SJCRH30 (cell line): ENCODE measurements at regions not wholly inside any gene's neighbourhood (a gene's known extent, or its start where the extent isn't known, plus 50 kb on each side); places are given as distances from the start of the nearest gene placed in this dataset.

Experiments used
- DNase-seq, 2 experiments: peaks; one replicate each; pipeline ENCODE4 v3.0.0-alpha.2; 2015 to 2020
- H3K27ac ChIP-seq: fragments of 250-450 bp; sonication (Bioruptor Pico); 2 replicates; pipeline ENCODE4 v1.5.1; 2020; ENCODE audit warnings: mild to moderate bottlenecking, moderate library complexity
- H3K27me3 ChIP-seq: fragments of 250-450 bp; sonication (Bioruptor Pico); 2 replicates; pipeline ENCODE4 v1.5.1; 2020; ENCODE audit warnings: mild to moderate bottlenecking, moderate library complexity
- H3K36me3 ChIP-seq: fragments of 250-450 bp; sonication (Bioruptor Pico); 2 replicates; pipeline ENCODE4 v1.5.1; 2020; ENCODE audit warnings: mild to moderate bottlenecking, moderate library complexity
- H3K4me1 ChIP-seq: fragments of 250-450 bp; sonication (Bioruptor Pico); 2 replicates; pipeline ENCODE4 v1.5.1; 2020; ENCODE audit warnings: mild to moderate bottlenecking, moderate library complexity
- H3K4me3 ChIP-seq: fragments of 250-450 bp; sonication (Bioruptor Pico); 2 replicates; pipeline ENCODE4 v1.5.1; 2020; ENCODE audit warnings: mild to moderate bottlenecking, moderate library complexity
- H3K9me3 ChIP-seq: fragments of 250-450 bp; sonication (Bioruptor Pico); replicated peaks from 2 replicates; pipeline ENCODE4 v1.5.1; 2020; ENCODE audit warnings: mild to moderate bottlenecking, moderate library complexity

- Histone ChIP-seq H3K4me1 (peaks cover 27% of the 10 kb centered on the region), H3K36me3 (no peaks in the 10 kb centered on the region), H3K27me3 (no peaks in the 10 kb centered on the region), H3K9me3 (no peaks in the 10 kb centered on the region), H3K27ac (no peak overlapping the region), H3K4me3 (no peak overlapping the region)
- DNase-seq, result no peak
Measured at GRCh38 chr3:153617463-153617862, 455.4 kb downstream of the RAP2B start.

GRCh38 chr3:153618176-153618575 lies 456.1 kb downstream of the RAP2B start:
- DNase-seq, result no peak
- Histone ChIP-seq H3K4me3 (no peak overlapping the region), H3K27me3 (no peaks in the 10 kb centered on the region), H3K9me3 (no peaks in the 10 kb centered on the region), H3K36me3 (no peaks in the 10 kb centered on the region), H3K4me1 (peaks cover 27% of the 10 kb centered on the region), H3K27ac (no peak overlapping the region)

- DNase-seq, result no peak
- no peak overlapping the region for H3K4me3 ChIP-seq
- no peaks in the 10 kb centered on the region for H3K27me3 ChIP-seq
- no peak overlapping the region for H3K27ac ChIP-seq
- no peaks in the 10 kb centered on the region for H3K9me3 ChIP-seq
- H3K36me3 ChIP-seq, result no peaks in the 10 kb centered on the region
- peaks cover 21% of the 10 kb centered on the region for H3K4me1 ChIP-seq
Measured at GRCh38 chr3:153619268-153619667, 457.2 kb downstream of the RAP2B start.

- Histone ChIP-seq H3K4me1 (no peaks in the 10 kb centered on the region), H3K36me3 (no peaks in the 10 kb centered on the region), H3K9me3 (no peaks in the 10 kb centered on the region), H3K27me3 (no peaks in the 10 kb centered on the region), H3K4me3 (no peak overlapping the region), H3K27ac (no peak overlapping the region)
- no peak for DNase-seq
Measured at GRCh38 chr3:153621953-153622352, 459.9 kb downstream of the RAP2B start.

GRCh38 chr3:153623834-153624233 lies 461.8 kb downstream of the RAP2B start:
- H3K27ac ChIP-seq, result no peak overlapping the region
- H3K4me3 ChIP-seq, result no peak overlapping the region
- no peaks in the 10 kb centered on the region for H3K9me3 ChIP-seq
- no peaks in the 10 kb centered on the region for H3K4me1 ChIP-seq
- no peak for DNase-seq
- H3K27me3 ChIP-seq, result no peaks in the 10 kb centered on the region
- no peaks in the 10 kb centered on the region for H3K36me3 ChIP-seq

GRCh38 chr3:153624310-153625030 lies 462.4 kb downstream of the RAP2B start:
- no peaks in the 10 kb centered on the region for H3K27me3 ChIP-seq
- H3K9me3 ChIP-seq, result no peaks in the 10 kb centered on the region
- no peak for DNase-seq
- H3K27ac ChIP-seq, result no peak overlapping the region
- H3K36me3 ChIP-seq, result no peaks in the 10 kb centered on the region
- no peak overlapping the region for H3K4me3 ChIP-seq
- H3K4me1 ChIP-seq, result no peaks in the 10 kb centered on the region

GRCh38 chr3:153625506-153625905 lies 463.5 kb downstream of the RAP2B start:
- no peaks in the 10 kb centered on the region for H3K9me3 ChIP-seq
- H3K36me3 ChIP-seq, result no peaks in the 10 kb centered on the region
- no peaks in the 10 kb centered on the region for H3K4me1 ChIP-seq
- H3K4me3 ChIP-seq, result no peak overlapping the region
- H3K27ac ChIP-seq, result no peak overlapping the region
- no peaks in the 10 kb centered on the region for H3K27me3 ChIP-seq
- DNase-seq, result no peak

GRCh38 chr3:153626158-153626557 lies 464.1 kb downstream of the RAP2B start:
- H3K4me3 ChIP-seq, result no peak overlapping the region
- H3K4me1 ChIP-seq, result no peaks in the 10 kb centered on the region
- H3K27ac ChIP-seq, result no peak overlapping the region
- H3K27me3 ChIP-seq, result no peaks in the 10 kb centered on the region
- H3K36me3 ChIP-seq, result no peaks in the 10 kb centered on the region
- no peak for DNase-seq
- H3K9me3 ChIP-seq, result no peaks in the 10 kb centered on the region

- no peak for DNase-seq
Measured at GRCh38 chr3:153628591-153628990, 466.6 kb downstream of the RAP2B start.

GRCh38 chr3:153629148-153629547 lies 467.1 kb downstream of the RAP2B start:
- no peaks in the 10 kb centered on the region for H3K36me3 ChIP-seq
- H3K4me1 ChIP-seq, result no peaks in the 10 kb centered on the region
- no peaks in the 10 kb centered on the region for H3K9me3 ChIP-seq
- no peak overlapping the region for H3K4me3 ChIP-seq
- no peaks in the 10 kb centered on the region for H3K27me3 ChIP-seq
- no peak for DNase-seq
- H3K27ac ChIP-seq, result no peak overlapping the region

More at GRCh38 chr3:153628591-153628990, 466.6 kb downstream of the RAP2B start:
- H3K27ac ChIP-seq, result no peak overlapping the region
- H3K9me3 ChIP-seq, result no peaks in the 10 kb centered on the region
- no peaks in the 10 kb centered on the region for H3K27me3 ChIP-seq
- no peaks in the 10 kb centered on the region for H3K4me1 ChIP-seq
- H3K36me3 ChIP-seq, result no peaks in the 10 kb centered on the region
- no peak overlapping the region for H3K4me3 ChIP-seq

- Histone ChIP-seq H3K27ac (no peak overlapping the region), H3K36me3 (no peaks in the 10 kb centered on the region), H3K27me3 (no peaks in the 10 kb centered on the region), H3K9me3 (no peaks in the 10 kb centered on the region), H3K4me1 (no peaks in the 10 kb centered on the region), H3K4me3 (no peak overlapping the region)
- DNase-seq, result no peak
Measured at GRCh38 chr3:153631102-153631501, 469.1 kb downstream of the RAP2B start.

- DNase-seq, result no peak
- no peak overlapping the region for H3K27ac ChIP-seq
- H3K27me3 ChIP-seq, result no peaks in the 10 kb centered on the region
- no peak overlapping the region for H3K4me3 ChIP-seq
- no peaks in the 10 kb centered on the region for H3K9me3 ChIP-seq
- no peaks in the 10 kb centered on the region for H3K36me3 ChIP-seq
- no peaks in the 10 kb centered on the region for H3K4me1 ChIP-seq
Measured at GRCh38 chr3:153631664-153632063, 469.6 kb downstream of the RAP2B start.

GRCh38 chr3:153633407-153633806 lies 471.4 kb downstream of the RAP2B start:
- H3K4me3 ChIP-seq, result no peak overlapping the region

GRCh38 chr3:153634683-153635082 lies 472.7 kb downstream of the RAP2B start:
- no peaks in the 10 kb centered on the region for H3K27me3 ChIP-seq
- H3K4me1 ChIP-seq, result no peaks in the 10 kb centered on the region
- no peaks in the 10 kb centered on the region for H3K36me3 ChIP-seq
- H3K9me3 ChIP-seq, result no peaks in the 10 kb centered on the region
- DNase-seq, result no peak
- no peak overlapping the region for H3K4me3 ChIP-seq
- no peak overlapping the region for H3K27ac ChIP-seq

More at GRCh38 chr3:153633407-153633806, 471.4 kb downstream of the RAP2B start:
- Histone ChIP-seq H3K27me3 (no peaks in the 10 kb centered on the region), H3K27ac (no peak overlapping the region), H3K9me3 (no peaks in the 10 kb centered on the region), H3K36me3 (no peaks in the 10 kb centered on the region), H3K4me1 (no peaks in the 10 kb centered on the region)
- DNase-seq, result no peak

- H3K4me1 ChIP-seq, result no peaks in the 10 kb centered on the region
- no peaks in the 10 kb centered on the region for H3K9me3 ChIP-seq
- H3K27me3 ChIP-seq, result no peaks in the 10 kb centered on the region
- no peak for DNase-seq
- no peak overlapping the region for H3K4me3 ChIP-seq
- no peaks in the 10 kb centered on the region for H3K36me3 ChIP-seq
- H3K27ac ChIP-seq, result no peak overlapping the region
Measured at GRCh38 chr3:153639631-153640030, 477.6 kb downstream of the RAP2B start.
